ENCODE measurements at regions not wholly inside any gene's neighbourhood (a gene's known extent, or its start where the extent isn't known, plus 50 kb on each side); places are given as distances from the start of the nearest gene placed in this dataset.
A peak's percentile ranks its signal among the peaks of the same experiment; 100 is the strongest.

DNA sequence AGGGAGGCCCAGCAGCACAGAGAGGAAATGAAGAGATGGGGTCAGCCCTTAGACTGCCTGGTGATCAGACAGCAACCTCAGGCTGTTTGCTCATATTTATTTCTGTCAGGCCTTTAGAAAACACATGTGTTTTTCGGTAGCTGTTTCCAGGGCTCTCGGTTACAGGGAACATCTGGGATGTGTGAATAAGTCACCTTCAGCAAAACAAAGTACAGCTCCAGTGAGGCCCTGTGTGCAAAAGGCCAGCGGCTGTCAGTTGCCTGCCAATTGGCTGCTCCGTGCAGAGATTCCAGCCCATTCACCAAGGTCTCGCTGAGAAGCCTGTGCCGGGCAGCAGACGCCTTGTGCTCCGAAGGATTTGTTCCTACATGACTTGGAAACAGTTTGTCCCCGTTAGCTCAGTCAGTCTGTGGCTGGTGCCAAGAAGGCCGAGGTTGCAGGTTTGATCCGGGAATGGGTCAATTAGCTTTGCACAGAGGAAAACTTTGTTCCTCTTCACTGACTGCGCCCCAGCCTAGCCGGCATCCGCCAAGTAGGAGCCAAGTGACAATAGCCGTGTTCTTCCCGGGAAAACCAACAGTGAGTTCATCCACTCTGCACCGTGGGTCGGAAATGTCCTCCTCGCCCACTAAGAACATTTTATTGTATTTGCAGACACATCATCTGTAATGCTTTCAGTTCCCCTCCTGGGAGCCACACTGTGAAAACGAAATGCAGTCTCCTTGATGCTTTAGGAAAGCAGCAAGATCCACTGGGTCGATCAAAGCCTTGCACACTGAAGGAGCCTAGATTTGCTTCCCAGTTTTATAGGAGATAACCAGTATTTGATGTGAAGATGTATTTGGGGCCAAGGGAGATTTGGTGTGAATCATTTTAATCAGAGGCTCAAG lies 315.4 kb upstream of the CDYL start:
- TF ChIP-seq, protein P1, sequence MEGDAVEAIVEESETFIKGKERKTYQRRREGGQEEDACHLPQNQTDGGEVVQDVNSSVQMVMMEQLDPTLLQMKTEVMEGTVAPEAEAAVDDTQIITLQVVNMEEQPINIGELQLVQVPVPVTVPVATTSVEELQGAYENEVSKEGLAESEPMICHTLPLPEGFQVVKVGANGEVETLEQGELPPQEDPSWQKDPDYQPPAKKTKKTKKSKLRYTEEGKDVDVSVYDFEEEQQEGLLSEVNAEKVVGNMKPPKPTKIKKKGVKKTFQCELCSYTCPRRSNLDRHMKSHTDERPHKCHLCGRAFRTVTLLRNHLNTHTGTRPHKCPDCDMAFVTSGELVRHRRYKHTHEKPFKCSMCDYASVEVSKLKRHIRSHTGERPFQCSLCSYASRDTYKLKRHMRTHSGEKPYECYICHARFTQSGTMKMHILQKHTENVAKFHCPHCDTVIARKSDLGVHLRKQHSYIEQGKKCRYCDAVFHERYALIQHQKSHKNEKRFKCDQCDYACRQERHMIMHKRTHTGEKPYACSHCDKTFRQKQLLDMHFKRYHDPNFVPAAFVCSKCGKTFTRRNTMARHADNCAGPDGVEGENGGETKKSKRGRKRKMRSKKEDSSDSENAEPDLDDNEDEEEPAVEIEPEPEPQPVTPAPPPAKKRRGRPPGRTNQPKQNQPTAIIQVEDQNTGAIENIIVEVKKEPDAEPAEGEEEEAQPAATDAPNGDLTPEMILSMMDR (IDR thresholded peaks at IDR 0.05; ENCODE audit: insufficient read depth, low read depth, low read length, missing control alignments) = no peak
- no peak overlapping the region for H3K4me3 ChIP-seq (ENCODE audit: low read length)
- DNase-seq (ENCODE audit: low read depth) = peak; percentile 43

- TF ChIP-seq, protein P1 (IDR thresholded peaks at IDR 0.05; ENCODE audit: insufficient read depth, low read depth, low read length, missing control alignments) = no peak
- DNase-seq (ENCODE audit: low read depth) = no peak
- H3K4me3 ChIP-seq (ENCODE audit: low read length) = no peak overlapping the region
Measured at GRCh38 chr6:4459996-4460395, 316.2 kb upstream of the CDYL start.

DNA sequence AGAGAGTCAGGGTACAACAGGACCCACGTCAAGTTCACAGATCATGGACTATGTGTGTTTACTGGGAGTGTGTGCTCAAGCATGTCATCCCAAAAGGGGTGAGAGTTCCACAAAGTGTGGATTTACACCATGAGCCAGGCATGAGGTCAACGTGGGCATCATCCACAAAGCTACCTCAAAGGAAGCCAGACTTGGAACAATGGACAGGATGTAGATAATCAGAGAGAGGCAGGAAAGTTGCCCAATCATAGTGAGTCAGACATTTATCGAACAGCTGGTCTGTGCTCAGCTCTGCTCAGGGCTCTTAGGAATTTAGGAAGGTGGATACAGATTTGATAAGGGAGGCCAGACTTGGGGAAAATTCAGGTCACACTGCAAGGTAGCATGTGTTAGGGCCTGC lies 317.2 kb upstream of the CDYL start:
- DNase-seq (ENCODE audit: low read depth) = peak; percentile 91
- TF ChIP-seq, protein P1 (IDR thresholded peaks at IDR 0.05; ENCODE audit: insufficient read depth, low read depth, low read length, missing control alignments) = no peak
- no peak overlapping the region for H3K4me3 ChIP-seq (ENCODE audit: low read length)

- H3K4me3 ChIP-seq (ENCODE audit: low read length) = no peak overlapping the region
- TF ChIP-seq, protein P1 (IDR thresholded peaks at IDR 0.05; ENCODE audit: insufficient read depth, low read depth, low read length, missing control alignments) = no peak
- DNase-seq (ENCODE audit: low read depth) = no peak
Measured at GRCh38 chr6:4451718-4452117, 316.3 kb upstream of the ECI2 start.

- no peak overlapping the region for H3K4me3 ChIP-seq (ENCODE audit: low read length)
- no peak for DNase-seq (ENCODE audit: low read depth)
- TF ChIP-seq, protein P1 (IDR thresholded peaks at IDR 0.05; ENCODE audit: insufficient read depth, low read depth, low read length, missing control alignments) = no peak
Measured at GRCh38 chr6:4451081-4451480, 315.7 kb upstream of the ECI2 start.

GRCh38 chr6:4450237-4450636 lies 314.9 kb upstream of the ECI2 start:
- DNase-seq (ENCODE audit: low read depth) = no peak
- TF ChIP-seq, protein P1 (IDR thresholded peaks at IDR 0.05; ENCODE audit: insufficient read depth, low read depth, low read length, missing control alignments) = no peak
- no peak overlapping the region for H3K4me3 ChIP-seq (ENCODE audit: low read length)

DNA sequence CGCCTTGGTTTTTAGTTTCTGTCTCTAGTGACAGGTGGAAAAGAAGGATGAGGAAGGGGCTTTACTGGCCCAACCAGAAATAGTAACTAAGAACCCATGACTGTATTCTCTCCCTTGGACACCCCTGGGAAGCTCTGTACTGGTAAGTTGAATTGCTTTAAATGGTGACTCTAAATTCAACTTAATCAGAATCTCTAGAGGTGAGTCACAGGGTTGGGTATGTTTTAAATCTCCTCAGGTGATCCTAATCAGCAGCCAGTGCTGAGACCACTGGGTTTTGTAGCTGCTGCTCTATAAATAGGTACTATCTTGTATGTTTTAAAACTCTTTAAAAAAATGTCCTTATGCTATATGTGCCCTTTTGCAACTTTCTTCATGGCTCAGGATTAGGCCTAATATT lies 314.0 kb upstream of the ECI2 start:
- H3K4me3 ChIP-seq (ENCODE audit: low read length) = no peak overlapping the region

More for the DNA sequence above, 314.0 kb upstream of the ECI2 start:
- TF ChIP-seq, protein P1 (IDR thresholded peaks at IDR 0.05; ENCODE audit: insufficient read depth, low read depth, low read length, missing control alignments) = no peak
- DNase-seq (ENCODE audit: low read depth) = peak; percentile 33

All from epithelial cell of esophagus (primary cell).